ENCODE measurements at regions not wholly inside any gene's neighbourhood (a gene's known extent, or its start where the extent isn't known, plus 50 kb on each side); places are given as distances from the start of the nearest gene placed in this dataset.

DNA sequence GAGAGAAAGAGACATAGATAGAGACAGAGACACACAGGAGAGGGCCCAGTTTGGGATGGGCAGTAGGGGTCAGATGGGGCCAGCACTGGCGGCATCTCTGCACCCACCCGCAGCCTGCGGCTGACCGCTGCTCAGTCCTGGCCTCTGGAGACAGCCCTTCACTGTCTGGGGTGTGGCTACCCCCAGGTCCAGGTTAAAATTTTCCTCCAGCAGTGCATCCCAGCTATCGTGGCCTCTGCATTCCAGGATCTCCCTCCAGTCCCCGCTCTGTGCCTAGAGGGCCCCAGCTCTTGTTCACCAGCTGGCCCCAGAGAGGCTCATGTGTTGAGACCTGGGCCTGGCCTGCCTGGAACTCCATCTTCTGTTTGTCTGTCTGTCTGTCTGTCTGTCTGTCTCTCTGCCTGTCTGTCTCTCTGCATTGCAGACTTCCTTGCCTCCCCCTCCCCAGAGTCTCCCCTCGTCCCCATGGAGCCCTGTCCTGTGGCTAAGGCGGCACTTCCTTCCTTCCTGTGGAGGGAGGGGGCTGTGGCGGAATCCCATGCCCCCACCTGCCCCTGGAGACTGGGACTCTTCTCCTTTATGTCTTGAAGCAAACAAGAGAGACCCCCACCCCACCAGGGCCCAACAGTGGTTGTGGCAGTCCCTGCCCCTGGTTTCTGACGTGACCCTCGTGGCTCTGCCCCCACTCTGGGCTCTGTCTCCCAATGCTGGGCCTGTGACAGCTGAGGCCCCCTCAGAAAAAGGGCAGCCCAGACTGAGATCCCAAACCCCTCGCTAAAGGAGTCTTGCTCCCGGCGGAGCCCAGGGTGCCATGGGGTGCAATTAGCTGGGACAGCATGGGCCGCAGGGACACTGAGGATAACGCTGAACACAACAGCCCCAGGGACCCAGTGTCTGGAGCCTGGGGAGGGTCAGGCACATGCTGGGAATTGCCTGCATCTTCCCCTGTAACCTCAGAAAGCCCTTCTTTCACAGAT lies 241.8 kb downstream of the NPHP4 start:
- intact Hi-C loops (cut with micrococcal nuclease): no loop called here

DNA sequence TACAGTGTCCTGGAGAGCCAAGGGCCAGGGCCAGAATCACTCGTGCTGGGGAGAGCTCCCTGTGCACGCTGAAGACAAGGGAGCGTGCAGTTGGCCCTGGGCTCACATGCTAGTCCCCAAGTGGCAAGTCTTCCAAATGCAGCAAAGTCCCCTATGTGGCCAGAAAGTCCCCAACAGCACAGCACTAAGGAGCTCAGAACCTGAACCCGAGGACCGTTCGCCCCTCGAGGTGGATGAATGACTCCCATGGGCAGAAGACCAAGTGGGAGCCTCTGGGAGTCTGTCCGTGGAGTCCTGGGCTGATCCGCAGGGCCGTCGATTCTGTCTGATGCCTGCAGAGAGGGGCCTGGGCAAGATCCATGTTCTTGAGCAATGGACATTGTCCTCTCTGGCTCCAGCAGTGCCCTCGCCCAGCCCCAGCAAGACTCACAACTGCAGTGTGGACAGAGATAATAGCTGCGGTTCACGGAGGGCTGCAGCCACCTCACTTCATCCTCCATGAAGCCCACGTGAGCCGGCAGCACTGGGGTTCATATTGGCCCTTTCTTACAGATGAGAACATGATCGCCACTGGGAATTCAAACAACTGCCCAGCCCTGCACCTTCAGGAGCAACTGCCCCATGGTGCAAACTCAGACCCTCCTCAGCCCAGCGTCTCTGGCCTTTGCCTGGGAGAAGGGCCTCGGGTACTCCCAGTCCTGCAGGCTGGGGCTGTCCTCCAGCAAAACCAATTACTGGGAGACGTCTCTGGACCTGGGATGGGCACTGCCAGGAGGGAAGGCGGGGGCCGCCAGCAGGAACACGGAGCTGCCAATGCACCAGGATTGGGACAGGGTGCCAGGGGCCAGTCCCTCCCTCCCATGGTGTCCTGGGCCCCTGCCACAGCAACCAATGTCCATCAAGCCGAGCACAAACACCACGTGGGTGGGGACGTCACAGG lies 243.7 kb downstream of the NPHP4 start:
- intact Hi-C loops (cut with micrococcal nuclease): loop anchor here (10.0 kb wide), 1 partner anchor 1094 kb away; the partner anchor contains the start of gene AJAP1

DNA sequence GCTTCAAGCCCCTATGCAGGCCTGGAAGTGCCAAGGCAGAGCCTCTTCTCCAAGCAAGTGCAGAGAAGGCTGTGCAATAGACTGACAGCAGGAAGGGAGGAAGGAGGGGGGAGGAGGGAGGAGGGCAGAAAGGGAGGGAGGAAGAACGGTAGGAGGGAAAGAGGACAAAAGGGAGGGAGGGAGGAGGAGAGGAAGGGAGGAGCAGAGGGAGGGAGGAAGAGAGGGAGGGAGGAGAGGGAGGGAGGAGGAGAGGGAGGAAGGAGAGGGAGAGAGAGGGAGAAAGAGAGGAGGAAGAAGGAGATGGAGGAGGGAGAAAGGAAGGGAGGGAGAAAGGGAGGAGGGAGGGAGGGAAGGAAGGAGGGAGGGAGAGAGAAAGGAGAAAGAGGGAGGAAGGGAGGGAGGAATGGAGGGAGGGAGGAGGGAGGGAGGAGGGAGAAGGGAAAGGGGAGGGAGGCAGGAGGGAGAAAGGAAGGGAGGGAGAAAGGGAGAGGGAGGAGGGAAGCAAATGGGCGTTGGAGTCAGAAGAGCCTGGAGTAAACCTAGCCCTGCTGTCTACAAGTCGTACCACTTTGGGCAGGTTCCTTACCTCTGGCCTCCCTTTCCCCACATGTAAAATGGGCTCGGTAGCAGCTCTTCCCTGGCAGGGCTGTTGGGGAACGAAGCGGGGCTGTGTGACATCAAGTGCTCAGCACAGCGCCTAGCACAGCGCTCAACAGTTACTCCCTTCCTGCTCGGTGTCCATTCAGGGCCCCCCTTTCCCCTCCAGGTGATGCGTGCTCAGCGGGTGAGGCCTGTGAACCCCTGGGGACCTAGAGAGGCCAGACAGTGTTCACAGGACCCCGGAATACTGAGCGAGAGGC lies 244.6 kb downstream of the NPHP4 start:
- intact Hi-C loops (cut with micrococcal nuclease): loop anchor here (2.0 to 10.0 kb wide), 2 partner anchors 237 to 1093 kb away; partner anchors contain the start of gene AJAP1

DNA sequence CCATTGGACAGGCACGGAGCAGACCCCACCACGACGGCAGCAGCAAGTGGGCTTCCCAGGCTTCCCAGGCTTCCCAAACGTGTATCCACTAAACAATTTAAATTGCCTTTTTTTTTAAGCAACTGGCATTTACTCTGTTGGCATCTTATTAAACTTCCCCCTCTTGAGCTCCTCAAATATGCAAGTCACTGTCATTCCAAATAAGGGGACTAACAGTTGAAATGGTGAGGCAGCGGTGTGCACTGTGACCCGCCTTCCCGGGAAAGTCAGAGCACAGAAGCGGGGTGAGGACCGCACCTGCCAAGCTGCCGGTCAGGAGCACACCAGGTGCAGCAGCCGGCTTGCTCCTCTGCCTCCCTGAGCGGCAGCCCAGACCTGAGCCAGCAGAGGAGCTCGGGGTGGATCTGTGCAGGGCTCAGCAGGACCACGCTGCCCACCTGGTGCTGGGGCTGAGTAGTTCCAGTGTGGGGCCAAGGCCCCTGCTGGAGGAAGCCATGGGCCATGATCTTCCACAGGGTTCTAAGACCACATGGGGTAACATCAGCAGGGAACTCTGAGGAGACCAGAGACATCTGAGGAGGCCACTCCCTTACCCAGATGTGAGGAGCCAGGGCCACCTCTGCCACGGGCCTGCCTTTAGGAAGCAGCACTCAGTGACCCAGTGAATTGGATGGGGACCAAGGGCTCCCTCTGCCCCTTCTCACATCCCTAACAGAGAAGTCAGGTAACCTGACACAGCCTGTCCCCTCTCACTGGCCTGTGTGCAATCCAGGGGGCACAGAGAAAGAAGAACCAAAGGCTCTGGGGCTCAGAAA lies 245.4 kb downstream of the NPHP4 start:
- intact Hi-C loops (cut with micrococcal nuclease): loop anchor here (1.0 to 10.0 kb wide), 3 partner anchors 236 to 1092 kb away; partner anchors contain the start of gene AJAP1

DNA sequence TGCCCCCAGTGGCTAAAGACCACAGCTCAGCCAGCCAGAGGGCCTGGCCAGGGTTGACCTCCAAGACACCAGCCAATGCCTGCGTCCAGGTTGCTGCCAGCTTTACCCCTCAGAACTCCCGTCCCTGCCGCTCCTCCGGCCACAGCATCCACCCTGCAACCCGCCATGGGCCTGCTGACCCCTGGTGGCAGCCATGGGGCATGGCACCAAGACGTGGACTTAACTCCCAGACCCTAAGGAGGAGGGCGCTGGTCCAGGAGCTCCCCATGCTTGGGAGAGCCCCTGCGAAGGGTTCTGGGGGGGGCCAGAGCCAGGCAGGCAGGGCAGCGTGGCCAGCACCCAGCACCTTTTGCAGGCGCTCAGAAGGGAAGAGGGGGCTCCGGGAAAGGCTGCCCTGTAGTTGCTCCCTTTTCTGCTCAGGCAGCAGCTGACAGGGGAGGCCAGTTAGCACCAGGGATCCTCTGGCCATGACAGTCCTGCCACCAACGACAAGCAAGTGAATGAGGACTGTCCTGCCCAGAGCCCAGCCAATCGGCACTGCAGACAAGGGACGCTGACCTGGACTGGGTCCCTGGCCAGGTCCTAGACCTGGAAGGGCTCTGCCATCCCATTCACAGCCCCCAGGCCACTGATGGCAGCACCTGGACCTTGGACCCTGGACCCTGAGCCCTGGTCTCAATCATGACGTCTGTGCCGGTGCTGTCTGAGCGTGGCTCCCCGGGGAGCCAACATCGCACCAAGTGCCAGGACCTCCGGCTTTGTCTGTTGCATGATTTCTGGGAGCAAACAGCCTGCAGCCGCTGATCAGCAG lies 246.2 kb downstream of the NPHP4 start:
- intact Hi-C loops (cut with micrococcal nuclease): loop anchor here (1.0 to 10.0 kb wide), 4 partner anchors 109 to 1091 kb away; partner anchors contain the start of gene AJAP1

DNA sequence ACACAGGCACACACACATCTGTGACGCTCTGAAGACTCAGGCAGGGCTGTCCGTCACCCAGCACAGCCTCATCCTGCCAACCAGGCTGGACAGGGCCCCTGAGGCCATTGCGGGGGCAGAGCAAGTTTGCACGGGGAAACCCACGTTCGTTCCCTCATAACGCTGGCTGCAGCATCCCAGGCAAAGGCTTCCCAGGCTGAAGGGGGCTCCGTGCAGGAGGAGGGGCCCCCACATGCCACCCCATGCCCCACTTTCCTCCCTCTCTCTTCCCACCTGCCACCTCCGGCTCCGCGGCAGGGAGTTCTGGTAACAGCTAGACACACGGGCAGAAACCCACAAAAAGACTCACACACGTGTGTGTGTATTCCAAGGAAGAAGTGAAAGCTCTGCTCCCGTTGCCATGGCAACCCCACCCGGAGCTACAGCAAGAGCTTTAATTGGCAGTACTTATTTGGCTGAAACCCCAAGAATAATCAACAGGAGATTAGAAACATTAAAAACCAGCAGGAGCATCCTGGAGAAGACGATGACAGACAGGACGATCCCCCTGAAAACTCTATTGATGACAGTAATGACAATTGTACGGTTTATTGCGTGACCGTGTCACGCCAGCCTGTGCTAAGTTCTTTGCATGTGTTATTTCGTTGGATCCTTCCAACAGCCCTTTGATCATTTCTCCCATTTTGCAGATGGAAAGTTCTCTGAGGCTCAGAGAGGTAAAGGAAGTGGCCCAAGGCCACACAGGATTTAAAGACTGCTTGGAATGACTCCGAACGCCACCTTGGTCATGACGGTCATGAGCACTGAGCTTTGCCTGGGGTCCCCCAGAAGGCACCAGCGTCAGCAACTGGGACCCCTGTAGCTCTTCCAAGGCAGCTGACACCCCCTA lies 247.1 kb downstream of the NPHP4 start:
- intact Hi-C loops (cut with micrococcal nuclease): loop anchor here (1.0 to 10.0 kb wide), 2 partner anchors 108 to 1090 kb away; partner anchors contain the start of gene AJAP1

DNA sequence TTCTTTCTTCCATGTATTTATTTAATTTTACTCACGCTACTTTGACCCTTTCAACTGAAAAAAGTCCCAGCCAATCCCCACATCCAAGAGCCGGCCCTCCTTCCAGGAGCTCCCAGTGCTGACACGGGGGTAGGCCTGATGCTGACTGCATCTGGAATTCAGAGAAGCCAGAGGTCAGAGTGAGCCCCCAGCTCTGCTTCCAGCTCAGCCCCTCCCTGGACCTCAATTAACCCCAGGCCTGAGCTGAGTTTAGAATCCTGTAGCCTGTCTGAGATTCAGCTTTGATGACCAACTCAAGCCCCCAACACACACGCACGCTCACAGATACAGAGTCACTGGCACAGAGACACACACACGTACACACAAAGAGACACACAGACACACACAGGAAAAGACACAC lies 247.9 kb downstream of the NPHP4 start:
- intact Hi-C loops (cut with micrococcal nuclease): loop anchor here (10.0 kb wide), 1 partner anchor 1090 kb away; the partner anchor contains the start of gene AJAP1

DNA sequence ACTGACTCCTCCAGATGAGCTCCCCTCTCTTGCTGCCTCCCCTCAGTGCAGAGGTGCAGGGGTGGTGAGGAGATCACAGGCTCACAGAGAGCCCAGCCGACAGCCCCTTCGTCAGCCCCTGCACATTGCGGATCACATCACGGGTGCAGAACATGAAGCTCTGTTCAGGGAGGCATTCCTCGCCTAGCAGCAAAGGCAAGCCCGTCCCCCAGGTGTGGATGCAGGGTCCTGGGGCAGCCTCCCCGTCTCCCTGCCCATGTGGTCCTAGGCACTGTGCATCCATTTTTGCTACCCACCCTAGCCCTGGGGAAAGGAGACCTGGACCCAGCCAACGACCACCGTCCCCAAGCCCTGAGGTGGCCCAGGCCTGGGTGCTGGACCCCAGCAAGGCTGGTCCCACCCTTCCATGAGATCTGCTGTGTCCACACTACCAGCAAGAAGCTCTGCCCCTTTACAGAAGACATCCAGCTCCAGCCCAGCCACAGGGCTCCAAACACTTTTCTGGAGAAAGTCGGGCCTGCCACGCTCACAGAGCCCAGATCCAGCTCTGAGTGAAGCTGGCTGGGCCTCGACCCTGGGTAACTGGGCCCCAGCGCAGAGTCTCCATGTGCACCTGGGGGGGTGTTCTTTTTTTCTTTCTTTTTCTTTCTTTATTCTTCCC lies 248.7 kb downstream of the NPHP4 start:
- intact Hi-C loops (cut with micrococcal nuclease): loop anchor here (10.0 kb wide), 1 partner anchor 1089 kb away; the partner anchor contains the start of gene AJAP1

DNA sequence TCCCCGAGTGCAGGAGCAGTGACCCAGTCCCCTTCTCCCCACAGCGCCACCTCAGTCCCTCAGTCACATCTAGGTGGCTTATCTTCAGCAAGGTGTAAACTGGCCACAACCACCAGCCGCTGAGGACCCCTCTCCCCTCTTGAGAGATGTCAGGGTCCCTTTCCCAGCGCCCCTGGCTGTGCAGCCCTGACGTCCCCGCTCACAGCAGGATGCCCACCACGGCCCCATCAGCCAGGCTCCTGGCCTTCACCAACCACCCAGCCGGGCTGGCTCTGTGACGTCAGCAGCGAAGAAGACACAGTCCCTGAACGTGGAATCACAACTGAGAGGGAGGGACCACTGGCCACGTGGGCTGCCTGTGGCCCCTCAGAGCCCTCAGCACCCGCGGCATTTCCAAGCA lies 249.4 kb downstream of the NPHP4 start:
- intact Hi-C loops (cut with micrococcal nuclease): loop anchor here (10.0 kb wide), 1 partner anchor 1088 kb away; the partner anchor contains the start of gene AJAP1

DNA sequence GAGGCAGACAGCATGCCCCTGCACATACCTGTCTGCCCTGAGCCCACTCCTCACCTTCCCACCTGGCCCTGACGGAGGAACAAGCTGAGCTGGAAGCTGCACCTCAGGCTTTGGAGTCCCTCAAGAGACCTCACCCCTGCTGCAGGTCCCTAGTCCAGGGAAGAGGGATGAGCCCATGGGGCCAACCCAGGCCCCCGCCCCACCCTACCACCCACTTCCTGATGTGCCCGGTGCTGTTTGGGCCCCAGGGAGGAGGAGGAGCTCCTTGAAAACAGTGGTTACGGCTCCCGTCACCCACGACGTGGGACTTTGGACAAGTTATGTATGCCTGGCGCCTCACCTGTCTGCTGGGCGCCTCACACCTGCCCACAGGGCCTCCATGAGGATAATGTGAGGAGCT lies 250.2 kb downstream of the NPHP4 start:
- intact Hi-C loops (cut with micrococcal nuclease): loop anchor here (10.0 kb wide), 1 partner anchor 1087 kb away; the partner anchor contains the start of gene AJAP1

DNA sequence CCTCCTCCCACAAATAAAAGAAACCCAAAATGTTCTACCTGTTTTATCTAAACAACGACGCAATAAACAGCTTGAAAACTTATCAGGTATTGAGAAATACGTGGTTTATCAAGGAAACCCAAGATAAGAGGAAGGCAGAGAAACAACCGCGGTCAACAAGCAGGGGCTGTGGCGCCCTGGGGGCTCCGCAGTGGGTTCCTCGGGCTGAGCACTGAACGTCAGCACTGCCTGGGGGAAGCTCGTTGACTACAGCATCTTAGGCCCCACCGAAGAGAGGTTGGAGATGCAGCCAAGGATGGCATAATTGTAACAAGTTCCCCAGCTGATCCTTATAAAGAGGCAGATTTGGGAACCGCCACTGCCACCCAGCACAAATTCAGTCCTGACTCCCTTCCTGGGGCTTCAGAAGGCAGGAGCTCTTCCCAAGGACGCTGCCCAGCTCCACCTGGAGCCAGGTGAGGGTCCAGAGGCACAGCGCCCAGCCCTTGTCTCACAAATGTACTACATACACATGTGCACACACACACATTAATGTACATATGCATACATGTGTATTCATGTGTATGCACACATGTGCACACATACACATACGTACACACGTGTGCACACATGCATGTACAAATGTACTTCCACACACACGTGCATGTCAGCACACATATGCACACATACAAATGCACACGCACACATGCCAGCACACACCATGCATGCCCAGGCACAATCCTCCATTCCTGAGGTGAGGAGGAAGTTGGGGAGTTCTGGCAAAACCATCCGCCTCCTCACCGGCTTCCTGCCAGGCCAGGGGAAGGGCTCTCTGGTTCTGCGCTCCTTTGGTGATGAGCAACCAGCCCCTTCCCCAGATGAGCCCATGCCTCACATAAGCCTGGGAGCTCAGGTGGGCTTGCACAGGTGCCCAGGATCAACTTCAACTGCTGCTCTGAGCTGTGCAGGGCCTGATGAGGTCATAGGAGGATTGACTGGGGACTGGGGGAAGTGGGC lies 251.1 kb downstream of the NPHP4 start:
- intact Hi-C loops (cut with micrococcal nuclease): loop anchor here (10.0 kb wide), 1 partner anchor 1086 kb away; the partner anchor contains the start of gene AJAP1

DNA sequence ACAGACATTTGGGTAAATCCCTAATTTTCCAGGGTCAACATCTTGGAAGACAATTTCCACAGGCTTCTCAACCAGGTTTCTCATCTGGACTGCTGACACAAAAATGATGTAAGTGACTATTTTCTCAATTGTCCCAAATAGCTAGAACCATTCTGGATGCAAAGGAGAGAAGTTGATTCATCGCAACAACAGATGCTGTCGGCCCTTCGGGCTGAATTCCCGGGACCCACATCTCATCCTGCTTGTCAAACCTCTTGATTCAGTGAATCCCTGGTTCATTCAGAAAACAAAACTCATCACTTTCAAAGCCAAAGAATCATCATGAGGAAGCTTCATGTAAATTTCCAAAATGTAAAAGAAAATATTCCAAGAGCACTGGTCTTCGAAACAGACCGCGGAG lies 251.8 kb downstream of the NPHP4 start:
- intact Hi-C loops (cut with micrococcal nuclease): loop anchor here (10.0 kb wide), 1 partner anchor 1086 kb away; the partner anchor contains the start of gene AJAP1

DNA sequence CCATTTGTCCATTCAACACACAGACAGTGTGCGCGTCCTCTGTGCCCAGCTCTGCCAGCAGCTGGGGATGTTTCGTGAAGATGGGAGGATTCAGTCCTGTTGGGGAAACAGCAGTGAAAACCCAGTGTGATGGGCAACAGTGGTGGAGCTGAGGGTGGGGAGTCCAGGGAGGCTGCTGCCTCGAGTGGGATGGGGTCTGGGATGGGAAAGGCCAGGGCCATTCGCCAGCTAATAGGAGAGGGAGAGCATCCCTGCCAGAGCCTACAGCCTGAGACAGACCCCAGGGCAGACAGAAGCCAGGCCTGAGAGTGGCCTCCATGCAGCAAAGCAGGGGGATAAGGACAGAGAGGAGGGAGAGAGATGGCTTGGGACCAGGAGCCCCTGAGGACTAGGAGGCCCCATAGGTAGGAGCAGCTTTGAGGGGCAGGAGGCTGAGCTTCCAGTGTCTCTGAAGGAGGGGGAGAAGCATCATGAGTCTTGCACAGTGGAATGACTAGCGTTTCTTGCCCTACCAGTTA lies 252.6 kb downstream of the NPHP4 start:
- intact Hi-C loops (cut with micrococcal nuclease): loop anchor here (10.0 kb wide), 1 partner anchor 1085 kb away; the partner anchor contains the start of gene AJAP1

DNA sequence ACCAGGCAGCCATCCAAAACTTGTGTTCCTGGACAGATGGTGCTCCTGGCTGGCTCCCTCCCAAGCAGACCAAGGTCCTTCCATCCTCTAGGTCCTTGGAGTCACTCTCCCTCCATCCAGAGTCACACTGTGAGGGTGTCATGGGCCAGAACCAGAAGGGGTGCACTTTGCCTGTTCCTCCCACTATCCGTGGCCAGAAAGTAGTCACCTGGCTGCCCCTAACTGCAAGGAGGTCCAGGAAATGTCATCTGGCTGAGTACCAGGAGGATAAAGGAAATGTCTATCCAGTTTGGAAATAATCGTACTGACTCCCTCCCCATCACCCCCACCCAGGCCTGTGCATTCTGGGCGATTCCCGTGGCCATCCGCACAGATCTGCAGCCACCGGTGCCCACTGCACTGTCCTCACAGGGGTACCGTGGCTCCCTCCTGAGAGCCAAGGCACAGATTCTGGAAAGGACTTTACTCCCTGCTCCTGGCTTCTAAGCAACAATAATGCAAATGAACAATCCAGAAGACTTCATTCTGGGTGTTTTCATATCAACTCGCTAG lies 253.2 kb downstream of the NPHP4 start:
- intact Hi-C loops (cut with micrococcal nuclease): no loop called here

DNA sequence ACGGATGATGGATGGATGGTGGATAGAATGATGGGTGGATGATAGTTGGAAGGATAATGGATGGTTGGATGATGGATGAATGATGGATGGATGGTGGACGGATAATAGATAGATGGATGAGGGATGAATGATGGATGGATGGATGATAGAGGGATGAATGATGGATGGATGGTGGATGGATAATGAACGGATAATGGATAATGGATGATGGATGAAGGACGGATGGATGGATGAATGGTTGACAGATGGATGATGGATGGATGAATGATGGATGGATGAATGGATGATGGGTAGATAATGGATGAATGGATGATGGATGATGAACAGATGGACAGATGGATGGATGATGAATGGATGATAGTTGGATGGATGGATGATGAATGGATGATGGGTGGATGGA lies 255.1 kb downstream of the NPHP4 start:
- intact Hi-C loops (cut with micrococcal nuclease): no loop called here

Measured in T-helper 1 cell treated with Interleukin-12 subunit alpha and Interleukin-12 subunit beta and Interleukin-4 antibody, amounts not matched to agents 30 ng/mL and 1 ng/mL, for 36 hours (primary cell).